ENCODE measurements at regions not wholly inside any gene's neighbourhood (a gene's known extent, or its start where the extent isn't known, plus 50 kb on each side); places are given as distances from the start of the nearest gene placed in this dataset.

DNA sequence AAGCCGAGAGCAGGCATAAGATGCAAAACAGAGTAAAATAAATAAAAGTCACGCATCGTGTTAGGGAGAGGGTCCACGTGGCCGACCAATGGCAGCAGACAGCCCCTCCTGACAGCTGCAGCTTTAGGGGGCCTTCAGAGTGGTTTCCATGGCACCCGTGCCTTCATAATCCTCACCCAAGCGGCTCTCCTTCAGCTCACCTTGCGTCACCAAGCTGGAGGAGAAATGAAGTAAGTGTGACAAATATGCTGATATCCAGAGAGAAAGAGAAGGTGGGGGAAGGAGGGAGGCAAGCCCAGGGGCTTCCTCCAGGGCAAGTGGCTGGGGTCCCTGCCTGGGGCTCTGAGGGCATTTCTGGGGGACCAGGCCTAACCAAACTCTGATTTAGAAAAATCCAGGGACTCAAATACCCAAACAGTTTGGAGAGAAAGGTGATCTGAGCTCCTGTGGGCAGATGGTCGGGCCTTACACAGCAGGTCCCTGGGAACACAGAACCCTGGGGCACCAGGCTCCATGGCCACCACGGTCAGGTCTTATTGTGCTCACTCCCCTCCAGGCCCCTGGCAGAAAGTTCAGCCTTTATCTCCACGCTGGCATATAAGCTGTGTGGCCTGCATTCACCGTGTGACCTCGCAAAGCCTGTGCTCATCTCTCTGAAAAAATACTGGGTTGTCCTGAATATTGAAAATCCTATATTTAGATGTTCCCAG is 80.7 kb upstream of the TNRC6C start:
- Histone ChIP-seq H3K9me3 (ENCODE audit: insufficient read depth, low read length) (peaks cover 8% of the 10 kb centered on the region; the same call in 1 of the 2 replicates), H3F3A (ENCODE audit: insufficient read depth) (no peaks in the 10 kb centered on the region), H3K9me2 (replicated peaks; ENCODE audit: insufficient read depth, low read length) (no peaks in the 10 kb centered on the region), H2AFZ (ENCODE audit: low read depth, low read length, severe bottlenecking) (no peak overlapping the region), H3K36me3 (ENCODE audit: low read length) (peaks cover 3% of the 10 kb centered on the region; the same call in 1 of the 2 replicates), H3K27me3 (ENCODE audit: low read length) (no peaks in the 10 kb centered on the region), H3K9ac (ENCODE audit: low read length) (no peak overlapping the region), H3K4me2 (ENCODE audit: low read depth, low read length, poor library complexity, severe bottlenecking) (no peak overlapping the region), H3K79me2 (ENCODE audit: insufficient read depth, low read length) (no peaks in the 10 kb centered on the region), H4K20me1 (ENCODE audit: low read depth, low read length) (no peaks in the 10 kb centered on the region), H3K4me3 (ENCODE audit: insufficient read depth, low read length, poor library complexity, severe bottlenecking) (no peak overlapping the region), H3K27ac (ENCODE audit: low read depth, low read length) (no peak overlapping the region)
- no peak for TF ChIP-seq EZH2phosphoT487 (conservative IDR thresholded peaks at IDR 0.05; ENCODE audit: low read length)
- TF ChIP-seq CTCF (IDR thresholded peaks at IDR 0.05; ENCODE audit: insufficient read depth, low read length, poor library complexity, severe bottlenecking) = no peak

- TF ChIP-seq CTCF (IDR thresholded peaks at IDR 0.05; ENCODE audit: insufficient read depth, low read length, poor library complexity, severe bottlenecking) = no peak
- TF ChIP-seq EZH2phosphoT487 (conservative IDR thresholded peaks at IDR 0.05; ENCODE audit: low read length) = no peak
- Histone ChIP-seq H3K4me3 (ENCODE audit: insufficient read depth, low read length, poor library complexity, severe bottlenecking) (no peak overlapping the region), H3F3A (ENCODE audit: insufficient read depth) (no peaks in the 10 kb centered on the region), H3K9me2 (replicated peaks; ENCODE audit: insufficient read depth, low read length) (no peaks in the 10 kb centered on the region), H3K9me3 (ENCODE audit: insufficient read depth, low read length) (peaks cover 8% of the 10 kb centered on the region; the same call in 1 of the 2 replicates), H3K9ac (ENCODE audit: low read length) (no peak overlapping the region), H3K36me3 (ENCODE audit: low read length) (peaks cover 3% of the 10 kb centered on the region; the same call in 1 of the 2 replicates), H3K4me2 (ENCODE audit: low read depth, low read length, poor library complexity, severe bottlenecking) (no peak overlapping the region), H3K79me2 (ENCODE audit: insufficient read depth, low read length) (no peaks in the 10 kb centered on the region), H2AFZ (ENCODE audit: low read depth, low read length, severe bottlenecking) (no peak overlapping the region), H4K20me1 (ENCODE audit: low read depth, low read length) (no peaks in the 10 kb centered on the region), H3K27ac (ENCODE audit: low read depth, low read length) (no peak overlapping the region), H3K27me3 (ENCODE audit: low read length) (no peaks in the 10 kb centered on the region)
Measured at GRCh38 chr17:77879226-77879895, 79.1 kb upstream of the TNRC6C start.

DNA sequence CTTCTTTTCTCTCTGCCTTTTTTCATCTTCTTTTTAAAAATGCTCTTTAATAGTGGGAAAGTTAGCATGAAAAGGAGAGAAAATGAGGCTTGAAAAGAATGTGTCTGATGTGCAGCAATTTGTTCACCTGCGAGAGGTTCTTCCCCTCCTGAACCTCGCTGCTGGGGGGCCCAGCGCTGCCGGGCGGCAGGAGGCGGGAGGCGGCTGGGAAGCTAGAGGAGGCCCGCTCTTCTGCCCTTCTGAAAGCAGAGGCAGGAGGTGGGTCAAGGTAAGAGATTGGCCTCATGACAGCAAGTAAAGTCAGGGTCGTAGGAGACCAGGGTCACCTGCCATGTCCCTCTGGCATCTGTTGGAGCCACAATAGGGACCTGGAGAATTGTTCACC is 78.6 kb upstream of the TNRC6C start:
- Histone ChIP-seq H3K4me2 (ENCODE audit: low read depth, low read length, poor library complexity, severe bottlenecking) (no peak overlapping the region), H3K27ac (ENCODE audit: low read depth, low read length) (no peak overlapping the region), H3K9me2 (replicated peaks; ENCODE audit: insufficient read depth, low read length) (no peaks in the 10 kb centered on the region), H4K20me1 (ENCODE audit: low read depth, low read length) (no peaks in the 10 kb centered on the region), H2AFZ (ENCODE audit: low read depth, low read length, severe bottlenecking) (no peak overlapping the region), H3K36me3 (ENCODE audit: low read length) (peaks cover 3% of the 10 kb centered on the region; the same call in 1 of the 2 replicates), H3F3A (ENCODE audit: insufficient read depth) (no peaks in the 10 kb centered on the region), H3K9ac (ENCODE audit: low read length) (no peak overlapping the region), H3K27me3 (ENCODE audit: low read length) (no peaks in the 10 kb centered on the region), H3K9me3 (ENCODE audit: insufficient read depth, low read length) (peaks cover 8% of the 10 kb centered on the region; the same call in 1 of the 2 replicates), H3K4me3 (ENCODE audit: insufficient read depth, low read length, poor library complexity, severe bottlenecking) (no peak overlapping the region), H3K79me2 (ENCODE audit: insufficient read depth, low read length) (no peaks in the 10 kb centered on the region)
- TF ChIP-seq CTCF (IDR thresholded peaks at IDR 0.05; ENCODE audit: insufficient read depth, low read length, poor library complexity, severe bottlenecking) (no peak), EZH2phosphoT487 (conservative IDR thresholded peaks at IDR 0.05; ENCODE audit: low read length) (no peak)
